ENCODE measurements at regions not wholly inside any gene's neighbourhood (a gene's known extent, or its start where the extent isn't known, plus 50 kb on each side); places are given as distances from the start of the nearest gene placed in this dataset.

DNA sequence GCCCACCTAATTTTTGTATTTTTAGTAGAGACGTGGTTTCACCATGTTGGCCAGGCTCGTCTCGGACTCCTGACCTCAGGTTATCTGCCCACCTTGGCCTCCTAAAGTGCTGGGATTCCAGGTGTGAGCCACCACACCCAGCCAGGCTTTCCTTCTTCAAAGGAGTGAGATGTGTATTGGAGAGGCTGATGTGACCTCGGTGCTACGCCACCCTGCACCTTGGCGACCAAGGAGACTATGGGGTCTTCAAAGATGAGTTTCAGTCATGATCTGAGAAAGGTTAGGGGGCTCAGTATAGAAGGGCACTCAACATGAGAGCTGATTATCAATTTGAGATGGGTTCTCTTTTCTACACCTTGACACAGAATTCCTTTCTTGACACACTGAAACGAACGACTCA is 284.2 kb upstream of the WWC1 start:
- TF ChIP-seq, protein P1, sequence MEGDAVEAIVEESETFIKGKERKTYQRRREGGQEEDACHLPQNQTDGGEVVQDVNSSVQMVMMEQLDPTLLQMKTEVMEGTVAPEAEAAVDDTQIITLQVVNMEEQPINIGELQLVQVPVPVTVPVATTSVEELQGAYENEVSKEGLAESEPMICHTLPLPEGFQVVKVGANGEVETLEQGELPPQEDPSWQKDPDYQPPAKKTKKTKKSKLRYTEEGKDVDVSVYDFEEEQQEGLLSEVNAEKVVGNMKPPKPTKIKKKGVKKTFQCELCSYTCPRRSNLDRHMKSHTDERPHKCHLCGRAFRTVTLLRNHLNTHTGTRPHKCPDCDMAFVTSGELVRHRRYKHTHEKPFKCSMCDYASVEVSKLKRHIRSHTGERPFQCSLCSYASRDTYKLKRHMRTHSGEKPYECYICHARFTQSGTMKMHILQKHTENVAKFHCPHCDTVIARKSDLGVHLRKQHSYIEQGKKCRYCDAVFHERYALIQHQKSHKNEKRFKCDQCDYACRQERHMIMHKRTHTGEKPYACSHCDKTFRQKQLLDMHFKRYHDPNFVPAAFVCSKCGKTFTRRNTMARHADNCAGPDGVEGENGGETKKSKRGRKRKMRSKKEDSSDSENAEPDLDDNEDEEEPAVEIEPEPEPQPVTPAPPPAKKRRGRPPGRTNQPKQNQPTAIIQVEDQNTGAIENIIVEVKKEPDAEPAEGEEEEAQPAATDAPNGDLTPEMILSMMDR (IDR thresholded peaks at IDR 0.05) = no peak
- no peak for TF ChIP-seq ZFX (IDR thresholded peaks at IDR 0.05; ENCODE audit: borderline replicate concordance)
